HL-60 (cell line): ENCODE measurements at regions not wholly inside any gene's neighbourhood (a gene's known extent, or its start where the extent isn't known, plus 50 kb on each side); places are given as distances from the start of the nearest gene placed in this dataset.

Source experiments
- GABPA ChIP-seq: IDR thresholded peaks from 2 replicates; pipeline ENCODE4 v1.6.1; 2012; ENCODE audit warnings: low read depth
- POLR2AphosphoS5 ChIP-seq: IDR thresholded peaks from 2 replicates; pipeline ENCODE4 v1.6.1; 2012; ENCODE audit warnings: low read depth
- SPI1 ChIP-seq: IDR thresholded peaks from 2 replicates; pipeline ENCODE4 v1.6.1; 2012; ENCODE audit warnings: low read depth, mild to moderate bottlenecking, borderline replicate concordance
- TF ChIP-seq, protein P1 (sequence below): IDR thresholded peaks from one replicate; pipeline ENCODE4 v1.5.1; 2011; ENCODE audit warnings: low read length, control low read depth, inconsistent platforms; ENCODE audit not compliant: insufficient read depth
- TF ChIP-seq, protein P2 (sequence below): IDR thresholded peaks from 2 replicates; pipeline ENCODE4 v1.6.1; 2012; ENCODE audit warnings: low read depth; ENCODE audit not compliant: insufficient replicate concordance

DNA sequence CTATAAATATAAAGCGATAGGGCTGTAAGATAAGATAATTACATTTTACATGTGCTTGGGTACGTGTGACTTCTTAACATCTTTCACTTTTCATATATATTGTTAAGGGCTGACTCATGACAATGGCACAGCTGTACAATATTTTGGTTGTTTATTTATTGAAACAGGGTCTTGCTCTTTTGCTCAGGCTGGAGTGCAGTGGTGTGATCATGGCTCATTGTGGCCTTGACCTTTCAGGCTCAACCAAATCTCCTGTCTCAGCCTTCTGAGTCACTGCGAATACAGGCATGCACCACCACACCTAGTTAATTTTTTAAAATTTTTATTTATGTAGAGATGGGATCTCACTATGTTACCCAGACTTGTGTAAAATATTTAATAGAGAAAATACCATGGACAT is 2532.4 kb upstream of the PCDH20 start:
- TF ChIP-seq, protein P1, sequence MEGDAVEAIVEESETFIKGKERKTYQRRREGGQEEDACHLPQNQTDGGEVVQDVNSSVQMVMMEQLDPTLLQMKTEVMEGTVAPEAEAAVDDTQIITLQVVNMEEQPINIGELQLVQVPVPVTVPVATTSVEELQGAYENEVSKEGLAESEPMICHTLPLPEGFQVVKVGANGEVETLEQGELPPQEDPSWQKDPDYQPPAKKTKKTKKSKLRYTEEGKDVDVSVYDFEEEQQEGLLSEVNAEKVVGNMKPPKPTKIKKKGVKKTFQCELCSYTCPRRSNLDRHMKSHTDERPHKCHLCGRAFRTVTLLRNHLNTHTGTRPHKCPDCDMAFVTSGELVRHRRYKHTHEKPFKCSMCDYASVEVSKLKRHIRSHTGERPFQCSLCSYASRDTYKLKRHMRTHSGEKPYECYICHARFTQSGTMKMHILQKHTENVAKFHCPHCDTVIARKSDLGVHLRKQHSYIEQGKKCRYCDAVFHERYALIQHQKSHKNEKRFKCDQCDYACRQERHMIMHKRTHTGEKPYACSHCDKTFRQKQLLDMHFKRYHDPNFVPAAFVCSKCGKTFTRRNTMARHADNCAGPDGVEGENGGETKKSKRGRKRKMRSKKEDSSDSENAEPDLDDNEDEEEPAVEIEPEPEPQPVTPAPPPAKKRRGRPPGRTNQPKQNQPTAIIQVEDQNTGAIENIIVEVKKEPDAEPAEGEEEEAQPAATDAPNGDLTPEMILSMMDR, result no peak
- TF ChIP-seq, protein P2, sequence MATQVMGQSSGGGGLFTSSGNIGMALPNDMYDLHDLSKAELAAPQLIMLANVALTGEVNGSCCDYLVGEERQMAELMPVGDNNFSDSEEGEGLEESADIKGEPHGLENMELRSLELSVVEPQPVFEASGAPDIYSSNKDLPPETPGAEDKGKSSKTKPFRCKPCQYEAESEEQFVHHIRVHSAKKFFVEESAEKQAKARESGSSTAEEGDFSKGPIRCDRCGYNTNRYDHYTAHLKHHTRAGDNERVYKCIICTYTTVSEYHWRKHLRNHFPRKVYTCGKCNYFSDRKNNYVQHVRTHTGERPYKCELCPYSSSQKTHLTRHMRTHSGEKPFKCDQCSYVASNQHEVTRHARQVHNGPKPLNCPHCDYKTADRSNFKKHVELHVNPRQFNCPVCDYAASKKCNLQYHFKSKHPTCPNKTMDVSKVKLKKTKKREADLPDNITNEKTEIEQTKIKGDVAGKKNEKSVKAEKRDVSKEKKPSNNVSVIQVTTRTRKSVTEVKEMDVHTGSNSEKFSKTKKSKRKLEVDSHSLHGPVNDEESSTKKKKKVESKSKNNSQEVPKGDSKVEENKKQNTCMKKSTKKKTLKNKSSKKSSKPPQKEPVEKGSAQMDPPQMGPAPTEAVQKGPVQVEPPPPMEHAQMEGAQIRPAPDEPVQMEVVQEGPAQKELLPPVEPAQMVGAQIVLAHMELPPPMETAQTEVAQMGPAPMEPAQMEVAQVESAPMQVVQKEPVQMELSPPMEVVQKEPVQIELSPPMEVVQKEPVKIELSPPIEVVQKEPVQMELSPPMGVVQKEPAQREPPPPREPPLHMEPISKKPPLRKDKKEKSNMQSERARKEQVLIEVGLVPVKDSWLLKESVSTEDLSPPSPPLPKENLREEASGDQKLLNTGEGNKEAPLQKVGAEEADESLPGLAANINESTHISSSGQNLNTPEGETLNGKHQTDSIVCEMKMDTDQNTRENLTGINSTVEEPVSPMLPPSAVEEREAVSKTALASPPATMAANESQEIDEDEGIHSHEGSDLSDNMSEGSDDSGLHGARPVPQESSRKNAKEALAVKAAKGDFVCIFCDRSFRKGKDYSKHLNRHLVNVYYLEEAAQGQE, result no peak
- TF ChIP-seq POLR2AphosphoS5 (no peak), GABPA (no peak), SPI1 (no peak)
